NCI-H1092 treated with DMSO at 0.1 percent for 48 hours (cell line): ENCODE measurements at regions not wholly inside any gene's neighbourhood (a gene's known extent, or its start where the extent isn't known, plus 50 kb on each side); places are given as distances from the start of the nearest gene placed in this dataset.
A peak's percentile ranks its signal among the peaks of the same experiment; 100 is the strongest.

ENCODE experiments used
- DNase-seq: peaks from one replicate; lab custom pipeline; 2025; lab: John Stamatoyannopoulos, UW

GRCh38 chr11:43545610-43546009 lies 134.9 kb upstream of the HSD17B12 start:
- DNase-seq = no peak

GRCh38 chr11:43546561-43547429 lies 133.7 kb upstream of the HSD17B12 start:
- DNase-seq = peak; percentile 1

GRCh38 chr11:43547430-43547831 lies 133.1 kb upstream of the HSD17B12 start:
- no peak for DNase-seq

- no peak for DNase-seq
Observed at GRCh38 chr11:43547889-43548381, 132.6 kb upstream of the HSD17B12 start.

GRCh38 chr11:43548916-43549315 lies 131.6 kb upstream of the HSD17B12 start:
- no peak for DNase-seq

- no peak for DNase-seq
Observed at GRCh38 chr11:43549624-43550023, 130.9 kb upstream of the HSD17B12 start.

- DNase-seq = no peak
Observed at GRCh38 chr11:43550714-43551113, 129.8 kb upstream of the HSD17B12 start.

GRCh38 chr11:43554148-43554473 lies 126.4 kb upstream of the HSD17B12 start:
- no peak for DNase-seq

- no peak for DNase-seq
Observed at GRCh38 chr11:43555186-43555585, 125.4 kb upstream of the HSD17B12 start.

GRCh38 chr11:43555816-43556611 lies 124.5 kb upstream of the HSD17B12 start:
- DNase-seq = peak; percentile 21

GRCh38 chr11:43556612-43557375 lies 123.7 kb upstream of the HSD17B12 start:
- no peak for DNase-seq

- no peak for DNase-seq
Observed at GRCh38 chr11:43557553-43558110, 122.9 kb upstream of the HSD17B12 start.

GRCh38 chr11:43558146-43558545 lies 122.4 kb upstream of the HSD17B12 start:
- no peak for DNase-seq

GRCh38 chr11:43558556-43559127 lies 121.9 kb upstream of the HSD17B12 start:
- no peak for DNase-seq

GRCh38 chr11:43561832-43562231 lies 118.7 kb upstream of the HSD17B12 start:
- no peak for DNase-seq

- DNase-seq = peak; percentile 62
Observed at GRCh38 chr11:43567396-43567975, 113.1 kb upstream of the HSD17B12 start.

- peak; percentile 34 for DNase-seq
Observed at GRCh38 chr11:43573233-43573632, 107.3 kb upstream of the HSD17B12 start.

- DNase-seq = no peak
Observed at GRCh38 chr11:43573873-43574272, 106.7 kb upstream of the HSD17B12 start.

- no peak for DNase-seq
Observed at GRCh38 chr11:43574411-43574810, 106.1 kb upstream of the HSD17B12 start.

GRCh38 chr11:43574949-43575912 lies 105.3 kb upstream of the HSD17B12 start:
- DNase-seq = peak; percentile 35
